Mesodermal cell (in vitro differentiated cells): ENCODE measurements at regions not wholly inside any gene's neighbourhood (a gene's known extent, or its start where the extent isn't known, plus 50 kb on each side); places are given as distances from the start of the nearest gene placed in this dataset.

Source experiments
- H3K27ac ChIP-seq: 2 replicates; pipeline ENCODE4 v1.7.0; 2013; ENCODE audit warnings: mild to moderate bottlenecking, low read depth, low read length, moderate library complexity; ENCODE audit not compliant: severe bottlenecking
- H3K36me3 ChIP-seq: 2 replicates; pipeline ENCODE4 v1.7.1; 2013; ENCODE audit warnings: mild to moderate bottlenecking, low read length, moderate library complexity; ENCODE audit not compliant: control insufficient read depth, insufficient read depth
- H3K4me1 ChIP-seq: one replicate; pipeline ENCODE4 v1.7.1; 2013; ENCODE audit warnings: mild to moderate bottlenecking, low read length; ENCODE audit not compliant: insufficient read depth, control insufficient read depth, poor library complexity, severe bottlenecking
- H3K4me3 ChIP-seq: 2 replicates; pipeline ENCODE4 v1.7.0; 2013; ENCODE audit warnings: low read length, control low read depth, mild to moderate bottlenecking; ENCODE audit not compliant: insufficient read depth, poor library complexity, severe bottlenecking; ENCODE audit errors: extremely low read depth
- H3K9me3 ChIP-seq: 2 replicates; pipeline ENCODE4 v1.7.1; 2013; ENCODE audit warnings: mild to moderate bottlenecking, low read length, moderate library complexity; ENCODE audit not compliant: control insufficient read depth
- WGBS, 2 experiments: methylation state at CpG; one replicate each; pipeline ENCODE4 v1.1.5; 2013; ENCODE audit warnings: missing lambda C conversion rate in 2 of 2; ENCODE audit not compliant: insufficient coverage in 2 of 2; 5-methylcytosine and 5-hydroxymethylcytosine counted together

- Histone ChIP-seq H3K9me3 (no peaks in the 10 kb centered on the region), H3K4me3 (no peak overlapping the region), H3K36me3 (no peaks in the 10 kb centered on the region), H3K4me1 (peaks cover 22% of the 10 kb centered on the region), H3K27ac (no peak overlapping the region)
- 70 to 83% methylated on average over 4 to 7 of the region's 7 CpGs for WGBS, 2 experiments
Measured at GRCh38 chr7:86949052-86949778, 110.2 kb downstream of the ELAPOR2 start.

DNA sequence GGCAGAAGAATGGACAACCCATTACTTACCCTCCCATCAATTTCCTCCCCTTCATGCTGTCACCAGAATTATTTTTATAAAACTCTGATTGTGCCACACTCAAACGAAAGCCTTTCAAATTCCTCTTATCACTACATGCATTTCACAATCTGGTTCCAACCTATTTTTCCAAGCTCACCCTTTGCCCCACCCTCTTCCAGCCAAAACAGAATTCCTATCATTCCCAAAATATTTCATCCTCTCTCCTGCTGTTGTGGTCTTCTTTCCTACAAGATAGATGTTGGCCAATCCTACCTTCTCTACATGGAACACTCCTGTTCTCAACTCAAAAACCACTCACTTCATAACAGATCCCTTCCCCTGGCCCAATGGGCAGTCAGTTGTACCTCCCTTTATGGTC, 111.5 kb downstream of the ELAPOR2 start:
- H3K9me3 ChIP-seq, result no peaks in the 10 kb centered on the region
- 64 to 87% methylated on average over 1 of the region's 1 CpG for WGBS, 2 experiments
- peaks cover 22% of the 10 kb centered on the region for H3K4me1 ChIP-seq
- no peak overlapping the region for H3K4me3 ChIP-seq
- peak overlapping the region; percentile 48 for H3K27ac ChIP-seq
- H3K36me3 ChIP-seq, result no peaks in the 10 kb centered on the region

- H3K4me1 ChIP-seq, result peaks cover 17% of the 10 kb centered on the region
- H3K36me3 ChIP-seq, result peaks cover 4% of the 10 kb centered on the region
- H3K4me3 ChIP-seq, result no peak overlapping the region
- H3K27ac ChIP-seq, result peak overlapping the region; percentile 50
- H3K9me3 ChIP-seq, result no peaks in the 10 kb centered on the region
- WGBS, 2 experiments, result 100% methylated on average over 1 of the region's 1 CpG
Measured at GRCh38 chr7:86943447-86943846, 116.0 kb downstream of the ELAPOR2 start.

GRCh38 chr7:86942995-86943394, 116.5 kb downstream of the ELAPOR2 start:
- no CpG with 5 or more reads among the region's 2 CpGs for WGBS, 2 experiments
- Histone ChIP-seq H3K4me1 (peaks cover 13% of the 10 kb centered on the region), H3K9me3 (no peaks in the 10 kb centered on the region), H3K4me3 (no peak overlapping the region), H3K27ac (no peak overlapping the region), H3K36me3 (peaks cover 4% of the 10 kb centered on the region)

- Histone ChIP-seq H3K27ac (peak overlapping the region; percentile 37), H3K9me3 (no peaks in the 10 kb centered on the region), H3K4me3 (no peak overlapping the region), H3K4me1 (peaks cover 8% of the 10 kb centered on the region), H3K36me3 (peaks cover 13% of the 10 kb centered on the region)
- WGBS, 2 experiments, result no CpG with 5 or more reads among the region's 2 CpGs
Measured at GRCh38 chr7:86942081-86942480, 117.4 kb downstream of the ELAPOR2 start.

DNA sequence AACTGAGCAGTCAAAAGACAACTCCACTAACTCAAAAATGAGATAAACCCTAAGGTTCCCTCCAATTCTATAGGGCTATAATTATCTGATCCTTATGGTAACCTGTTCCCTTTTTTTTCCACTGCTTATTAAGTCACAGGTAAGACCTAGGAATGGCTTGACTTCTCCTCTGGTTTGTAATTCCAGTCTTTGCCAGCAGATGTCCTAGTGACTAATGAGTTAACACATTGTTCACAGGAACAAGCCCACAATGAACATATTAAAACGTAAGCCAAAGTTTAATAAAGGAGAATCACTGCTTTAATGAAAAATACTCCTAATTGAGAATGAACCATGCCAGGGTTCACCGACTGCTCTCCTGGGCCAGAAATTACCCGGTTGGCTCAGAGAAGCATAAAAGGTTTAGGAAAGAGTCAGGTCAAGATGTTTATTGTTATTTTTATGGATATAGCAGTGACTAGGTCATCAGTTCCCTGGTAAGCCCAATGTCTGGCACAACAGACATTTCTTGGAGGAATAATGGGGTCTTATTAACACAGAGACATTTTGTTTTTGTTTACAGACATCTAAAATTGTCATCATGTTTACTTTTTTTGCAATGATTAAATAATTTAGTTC, 120.1 kb downstream of the ELAPOR2 start:
- Histone ChIP-seq H3K9me3 (no peaks in the 10 kb centered on the region), H3K4me3 (no peak overlapping the region), H3K36me3 (peaks cover 21% of the 10 kb centered on the region), H3K4me1 (peaks cover 8% of the 10 kb centered on the region), H3K27ac (no peak overlapping the region)
- WGBS, 2 experiments, result 0 to 33% methylated on average over 1 to 2 of the region's 3 CpGs

GRCh38 chr7:86937363-86937878, 122.0 kb downstream of the ELAPOR2 start:
- no peak overlapping the region for H3K27ac ChIP-seq
- H3K4me1 ChIP-seq, result peaks cover 8% of the 10 kb centered on the region
- H3K9me3 ChIP-seq, result no peaks in the 10 kb centered on the region
- H3K36me3 ChIP-seq, result peaks cover 22% of the 10 kb centered on the region
- no CpG with 5 or more reads among the region's 2 CpGs for WGBS, 2 experiments
- no peak overlapping the region for H3K4me3 ChIP-seq

DNA sequence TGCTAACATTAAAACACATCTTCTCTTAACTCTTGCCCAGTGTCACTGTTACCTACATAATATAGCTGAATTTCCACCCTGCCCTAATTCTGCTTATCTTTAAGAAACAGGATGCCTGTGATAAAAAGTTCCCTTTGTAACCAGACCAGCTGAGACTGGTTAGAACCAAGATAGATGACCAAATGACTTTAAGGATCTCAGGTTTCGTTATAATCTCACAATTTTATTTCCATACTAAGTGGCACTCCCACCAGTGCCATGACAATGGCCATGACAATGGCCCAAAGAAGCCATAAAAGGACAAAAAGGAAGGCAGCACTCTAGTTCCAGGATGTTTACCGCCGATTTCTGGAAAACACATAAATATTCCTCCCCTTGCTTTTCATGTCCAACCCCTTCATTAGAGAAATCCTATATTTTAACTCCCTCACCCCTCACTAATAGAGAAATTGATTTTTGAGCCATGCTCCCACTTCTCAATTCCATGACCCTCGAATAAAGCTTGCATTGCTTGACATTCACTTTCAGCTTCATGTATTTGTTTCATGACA, 126.1 kb downstream of the ELAPOR2 start:
- no peak overlapping the region for H3K4me3 ChIP-seq
- H3K4me1 ChIP-seq, result no peaks in the 10 kb centered on the region
- H3K27ac ChIP-seq, result no peak overlapping the region
- H3K36me3 ChIP-seq, result peaks cover 32% of the 10 kb centered on the region
- 91 to 96% methylated on average over 3 to 4 of the region's 4 CpGs for WGBS, 2 experiments
- no peaks in the 10 kb centered on the region for H3K9me3 ChIP-seq

GRCh38 chr7:86932038-86932512, 127.4 kb downstream of the ELAPOR2 start:
- no peak overlapping the region for H3K27ac ChIP-seq
- peaks cover 23% of the 10 kb centered on the region for H3K36me3 ChIP-seq
- WGBS, 2 experiments, result 100% methylated on average over 1 to 2 of the region's 3 CpGs
- H3K4me3 ChIP-seq, result no peak overlapping the region
- H3K4me1 ChIP-seq, result no peaks in the 10 kb centered on the region
- no peaks in the 10 kb centered on the region for H3K9me3 ChIP-seq

DNA sequence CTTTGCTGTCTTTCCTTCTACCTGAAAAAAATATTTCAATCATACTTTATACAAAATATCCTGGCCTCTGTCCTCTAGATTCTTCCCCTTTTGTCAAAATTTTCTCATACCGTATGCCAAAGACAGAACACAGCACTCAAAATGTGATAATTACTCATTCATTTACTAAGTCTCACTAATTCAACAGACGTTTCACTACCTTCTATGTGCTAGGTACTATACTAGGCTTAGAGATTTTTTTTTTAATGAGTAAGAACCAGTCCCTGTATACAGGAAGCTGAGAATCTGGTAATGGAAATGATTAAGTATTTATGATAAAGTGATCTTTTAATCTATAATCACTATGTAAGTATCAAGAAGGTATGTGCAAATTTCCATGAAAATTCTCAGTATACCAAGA, 128.0 kb downstream of the ELAPOR2 start:
- Histone ChIP-seq H3K27ac (no peak overlapping the region), H3K4me3 (no peak overlapping the region), H3K9me3 (no peaks in the 10 kb centered on the region), H3K4me1 (no peaks in the 10 kb centered on the region), H3K36me3 (peaks cover 24% of the 10 kb centered on the region)
- 80 to 100% methylated on average over 1 of the region's 2 CpGs for WGBS, 2 experiments
